SU-DHL-6 (cell line): ENCODE measurements at regions not wholly inside any gene's neighbourhood (a gene's known extent, or its start where the extent isn't known, plus 50 kb on each side); places are given as distances from the start of the nearest gene placed in this dataset.

Source experiments
- H2AFZ ChIP-seq: fragments of 200-600 bp; sonication (generic); 2 replicates; pipeline ENCODE4 v1.6.1; 2014; ENCODE audit warnings: low read depth, mild to moderate bottlenecking, moderate library complexity, mixed read lengths, antibody characterized with exemption, low read length; ENCODE audit not compliant: severe bottlenecking
- H3F3A ChIP-seq: fragments of 200-600 bp; shearing (Covaris generic); 2 replicates; pipeline ENCODE4 v1.6.0; 2016; ENCODE audit warnings: antibody characterized with exemption, mild to moderate bottlenecking; ENCODE audit not compliant: insufficient read depth
- H3K27ac ChIP-seq: fragments of 200-600 bp; sonication (generic); 2 replicates; pipeline ENCODE4 v1.5.1; 2016; ENCODE audit warnings: low read depth, mild to moderate bottlenecking, low read length, moderate library complexity, mixed read lengths
- H3K27me3 ChIP-seq: fragments of 200-600 bp; sonication (generic), shearing (Covaris generic); 2 replicates; pipeline ENCODE4 v1.6.0; 2014; ENCODE audit warnings: mild to moderate bottlenecking, low read length
- H3K36me3 ChIP-seq: fragments of 200-600 bp; sonication (generic); 2 replicates; pipeline ENCODE4 v1.6.1; 2014; ENCODE audit warnings: mild to moderate bottlenecking, low read length, mixed read lengths
- H3K4me2 ChIP-seq: fragments of 300-600, 200-600 bp; shearing (Covaris generic), sonication (generic); 2 replicates; pipeline ENCODE4 v1.6.0; 2014; ENCODE audit warnings: low read length, low read depth, mild to moderate bottlenecking; ENCODE audit not compliant: poor library complexity, severe bottlenecking
- H3K4me3 ChIP-seq: fragments of 200-600 bp; sonication (generic); 2 replicates; pipeline ENCODE4 v1.5.1; 2014; ENCODE audit warnings: antibody characterized with exemption, low read length, mild to moderate bottlenecking, mixed read lengths; ENCODE audit not compliant: insufficient read depth, poor library complexity, severe bottlenecking
- H3K79me2 ChIP-seq: fragments of 200-600 bp; sonication (generic); 2 replicates; pipeline ENCODE4 v1.6.1; 2014; ENCODE audit warnings: mild to moderate bottlenecking, low read length, moderate library complexity; ENCODE audit not compliant: insufficient read depth
- H3K9ac ChIP-seq: fragments of 200-600 bp; sonication (generic); 2 replicates; pipeline ENCODE4 v1.7.0; 2014; ENCODE audit warnings: mild to moderate bottlenecking, low read length
- H3K9me2 ChIP-seq: fragments of 200-600 bp; sonication (generic); replicated peaks from 2 replicates; pipeline ENCODE4 v1.6.1; 2014; ENCODE audit warnings: low read length; ENCODE audit not compliant: insufficient read depth
- H3K9me3 ChIP-seq: fragments of 200-600 bp; sonication (generic); 2 replicates; pipeline ENCODE4 v1.6.1; 2014; ENCODE audit warnings: low read length, mixed read lengths; ENCODE audit not compliant: insufficient read depth
- H4K20me1 ChIP-seq: fragments of 200-600 bp; sonication (generic); 2 replicates; pipeline ENCODE4 v1.6.1; 2014; ENCODE audit warnings: low read depth, mild to moderate bottlenecking, antibody characterized with exemption, low read length, moderate library complexity, mixed read lengths
- CTCF ChIP-seq: fragments of 200-600 bp; sonication (generic); IDR thresholded peaks from one replicate; pipeline ENCODE4 v1.5.1; 2017; ENCODE audit warnings: antibody characterized with exemption, mild to moderate bottlenecking, low read length, moderate library complexity; ENCODE audit not compliant: insufficient read depth, poor library complexity, severe bottlenecking
- EZH2phosphoT487 ChIP-seq: fragments of 200-600 bp; sonication (generic), shearing (Covaris generic); conservative IDR thresholded peaks from 2 replicates; pipeline ENCODE4 v1.6.1; 2018; ENCODE audit warnings: mild to moderate bottlenecking, antibody characterized with exemption, low read length, moderate library complexity, mixed read lengths

GRCh38 chr19:28374971-28375370 is 838.0 kb downstream of the UQCRFS1 start:
- no peak overlapping the region for H3K4me2 ChIP-seq
- H3K27me3 ChIP-seq = no peaks in the 10 kb centered on the region
- H3K79me2 ChIP-seq = no peaks in the 10 kb centered on the region
- no peaks in the 10 kb centered on the region for H4K20me1 ChIP-seq
- H2AFZ ChIP-seq = no peak overlapping the region
- no peak overlapping the region for H3K9ac ChIP-seq
- no peak overlapping the region for H3K4me3 ChIP-seq
- no peaks in the 10 kb centered on the region for H3F3A ChIP-seq
- H3K27ac ChIP-seq = no peak overlapping the region
- H3K36me3 ChIP-seq = no peaks in the 10 kb centered on the region
- no peaks in the 10 kb centered on the region for H3K9me2 ChIP-seq
- H3K9me3 ChIP-seq = no peaks in the 10 kb centered on the region
- TF ChIP-seq EZH2phosphoT487 (no peak), CTCF (no peak)

GRCh38 chr19:28372576-28373247 is 840.2 kb downstream of the UQCRFS1 start:
- no peak overlapping the region for H3K9ac ChIP-seq
- no peaks in the 10 kb centered on the region for H4K20me1 ChIP-seq
- H3K79me2 ChIP-seq = no peaks in the 10 kb centered on the region
- H3K27me3 ChIP-seq = no peaks in the 10 kb centered on the region
- no peaks in the 10 kb centered on the region for H3F3A ChIP-seq
- H3K9me3 ChIP-seq = no peaks in the 10 kb centered on the region
- TF ChIP-seq EZH2phosphoT487 (no peak), CTCF (no peak)
- no peak overlapping the region for H2AFZ ChIP-seq
- H3K36me3 ChIP-seq = no peaks in the 10 kb centered on the region
- H3K27ac ChIP-seq = no peak overlapping the region
- H3K4me2 ChIP-seq = no peak overlapping the region
- H3K9me2 ChIP-seq = no peaks in the 10 kb centered on the region
- no peak overlapping the region for H3K4me3 ChIP-seq

GRCh38 chr19:28367146-28367545 is 845.8 kb downstream of the UQCRFS1 start:
- Histone ChIP-seq H3K36me3 (no peaks in the 10 kb centered on the region), H3K9me2 (no peaks in the 10 kb centered on the region), H3F3A (no peaks in the 10 kb centered on the region), H3K27ac (no peak overlapping the region), H3K79me2 (no peaks in the 10 kb centered on the region), H3K9ac (no peak overlapping the region), H3K9me3 (no peaks in the 10 kb centered on the region), H3K4me2 (no peak overlapping the region), H2AFZ (no peak overlapping the region), H3K4me3 (no peak overlapping the region), H3K27me3 (no peaks in the 10 kb centered on the region), H4K20me1 (no peaks in the 10 kb centered on the region)
- no peak for TF ChIP-seq EZH2phosphoT487
- no peak for TF ChIP-seq CTCF
